Superior temporal gyrus (tissue), 1 donor: ENCODE measurements at regions not wholly inside any gene's neighbourhood (a gene's known extent, or its start where the extent isn't known, plus 50 kb on each side); places are given as distances from the start of the nearest gene placed in this dataset.

Source experiments
- DNase-seq: peaks from one replicate; pipeline ENCODE4 v3.0.0-alpha.2; 2016; ENCODE audit errors: extremely low spot score

- DNase-seq, result no peak
Observed at GRCh38 chr4:137312257-137312656, 220.0 kb downstream of the PCDH18 start.

GRCh38 chr4:137310593-137311490, 221.5 kb downstream of the PCDH18 start:
- DNase-seq, result peak; percentile 42

- DNase-seq, result no peak
Observed at GRCh38 chr4:137310166-137310565, 222.1 kb downstream of the PCDH18 start.

- DNase-seq, result no peak
Observed at GRCh38 chr4:137309424-137309823, 222.9 kb downstream of the PCDH18 start.

- DNase-seq, result no peak
Observed at GRCh38 chr4:137307806-137308205, 224.5 kb downstream of the PCDH18 start.

GRCh38 chr4:137300776-137301175, 231.5 kb downstream of the PCDH18 start:
- no peak for DNase-seq

- no peak for DNase-seq
Observed at GRCh38 chr4:137299281-137299680, 233.0 kb downstream of the PCDH18 start.

GRCh38 chr4:137293281-137293680, 239.0 kb downstream of the PCDH18 start:
- no peak for DNase-seq

GRCh38 chr4:137283737-137284136, 248.6 kb downstream of the PCDH18 start:
- DNase-seq, result no peak

GRCh38 chr4:137278431-137278830, 253.9 kb downstream of the PCDH18 start:
- no peak for DNase-seq

- no peak for DNase-seq
Observed at GRCh38 chr4:137274404-137274803, 257.9 kb downstream of the PCDH18 start.

GRCh38 chr4:137267024-137267423, 265.3 kb downstream of the PCDH18 start:
- DNase-seq, result no peak

GRCh38 chr4:137266511-137266910, 265.8 kb downstream of the PCDH18 start:
- DNase-seq, result no peak

GRCh38 chr4:137263206-137263605, 269.1 kb downstream of the PCDH18 start:
- no peak for DNase-seq

GRCh38 chr4:137253949-137254348, 278.3 kb downstream of the PCDH18 start:
- no peak for DNase-seq

- DNase-seq, result no peak
Observed at GRCh38 chr4:137249112-137249511, 283.2 kb downstream of the PCDH18 start.

GRCh38 chr4:137238456-137239162, 293.7 kb downstream of the PCDH18 start:
- no peak for DNase-seq

- no peak for DNase-seq
Observed at GRCh38 chr4:137226900-137227299, 305.4 kb downstream of the PCDH18 start.

GRCh38 chr4:137226221-137226620, 306.1 kb downstream of the PCDH18 start:
- DNase-seq, result no peak

GRCh38 chr4:137213372-137214173, 318.7 kb downstream of the PCDH18 start:
- no peak for DNase-seq

GRCh38 chr4:137212601-137213000, 319.7 kb downstream of the PCDH18 start:
- peak; percentile 75 for DNase-seq

- DNase-seq, result no peak
Observed at GRCh38 chr4:137209240-137209639, 323.1 kb downstream of the PCDH18 start.
